ENCODE measurements at regions not wholly inside any gene's neighbourhood (a gene's known extent, or its start where the extent isn't known, plus 50 kb on each side); places are given as distances from the start of the nearest gene placed in this dataset.

DNA sequence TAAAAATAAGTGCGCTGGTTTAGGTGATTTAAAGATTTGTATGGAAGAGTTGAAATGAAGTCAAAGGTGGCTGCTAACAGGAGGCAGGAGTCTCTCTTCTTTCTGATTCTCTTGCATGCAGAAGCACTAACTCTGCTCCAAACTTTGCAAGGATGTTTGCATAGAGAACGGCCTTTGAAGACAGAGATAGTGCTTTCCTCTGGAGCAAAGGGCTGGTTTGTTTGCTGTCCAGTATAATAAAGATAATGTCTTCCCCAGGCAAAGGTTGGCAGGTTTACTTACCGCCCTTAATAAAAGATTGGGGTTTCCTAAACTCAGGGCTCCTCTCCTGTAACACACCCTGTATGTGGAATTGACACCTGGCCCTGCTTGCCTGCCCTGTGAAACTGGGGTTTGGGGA, 210.6 kb upstream of the RREB1 start:
- Mint-ChIP-seq H3K4me3 (no peak overlapping the region), H3K36me3 (ENCODE audit: low read depth) (no peaks in the 10 kb centered on the region), H3K9me3 (peaks cover 6% of the 10 kb centered on the region), H3K4me1 (ENCODE audit: low read depth) (no peaks in the 10 kb centered on the region), H3K27me3 (ENCODE audit: insufficient read depth) (peaks cover 1% of the 10 kb centered on the region), H3K27ac (no peak overlapping the region)
- no peak for DNase-seq
- TF ChIP-seq, protein P1, sequence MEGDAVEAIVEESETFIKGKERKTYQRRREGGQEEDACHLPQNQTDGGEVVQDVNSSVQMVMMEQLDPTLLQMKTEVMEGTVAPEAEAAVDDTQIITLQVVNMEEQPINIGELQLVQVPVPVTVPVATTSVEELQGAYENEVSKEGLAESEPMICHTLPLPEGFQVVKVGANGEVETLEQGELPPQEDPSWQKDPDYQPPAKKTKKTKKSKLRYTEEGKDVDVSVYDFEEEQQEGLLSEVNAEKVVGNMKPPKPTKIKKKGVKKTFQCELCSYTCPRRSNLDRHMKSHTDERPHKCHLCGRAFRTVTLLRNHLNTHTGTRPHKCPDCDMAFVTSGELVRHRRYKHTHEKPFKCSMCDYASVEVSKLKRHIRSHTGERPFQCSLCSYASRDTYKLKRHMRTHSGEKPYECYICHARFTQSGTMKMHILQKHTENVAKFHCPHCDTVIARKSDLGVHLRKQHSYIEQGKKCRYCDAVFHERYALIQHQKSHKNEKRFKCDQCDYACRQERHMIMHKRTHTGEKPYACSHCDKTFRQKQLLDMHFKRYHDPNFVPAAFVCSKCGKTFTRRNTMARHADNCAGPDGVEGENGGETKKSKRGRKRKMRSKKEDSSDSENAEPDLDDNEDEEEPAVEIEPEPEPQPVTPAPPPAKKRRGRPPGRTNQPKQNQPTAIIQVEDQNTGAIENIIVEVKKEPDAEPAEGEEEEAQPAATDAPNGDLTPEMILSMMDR (IDR thresholded peaks at IDR 0.05): no peak

- Mint-ChIP-seq H3K4me1 (ENCODE audit: low read depth) (no peaks in the 10 kb centered on the region), H3K4me3 (no peak overlapping the region), H3K27me3 (ENCODE audit: insufficient read depth) (peaks cover 4% of the 10 kb centered on the region), H3K36me3 (ENCODE audit: low read depth) (no peaks in the 10 kb centered on the region), H3K27ac (no peak overlapping the region), H3K9me3 (peaks cover 5% of the 10 kb centered on the region; the same call in 1 of the 2 replicates)
- TF ChIP-seq, protein P1 (IDR thresholded peaks at IDR 0.05): no peak
- DNase-seq: no peak
Measured at GRCh38 chr6:6900569-6901204, 207.1 kb upstream of the RREB1 start.

DNA sequence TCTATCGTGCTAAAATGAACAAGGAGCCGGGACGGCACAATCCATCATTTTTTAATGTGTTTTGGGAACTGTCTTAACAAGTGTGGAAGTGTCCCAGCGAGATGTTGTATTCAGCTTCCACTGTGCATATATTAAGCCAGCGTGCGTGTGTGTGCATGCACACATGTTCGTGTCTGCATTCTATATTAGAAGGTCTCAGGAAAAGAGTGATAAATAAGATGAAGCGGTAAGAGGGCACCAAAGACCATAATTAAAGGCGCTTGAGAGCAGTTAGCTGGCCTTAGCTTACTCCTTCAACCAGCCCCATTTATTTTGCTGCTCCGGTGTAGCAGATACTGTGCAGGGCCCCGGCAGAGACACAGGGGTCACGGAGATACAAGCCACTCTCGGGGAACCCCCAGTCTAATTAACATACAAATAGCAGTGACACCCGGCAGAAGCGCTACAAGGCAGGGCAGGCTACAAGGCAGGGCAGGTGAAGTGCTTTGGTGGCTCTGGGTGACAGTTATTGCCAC, 206.5 kb upstream of the RREB1 start:
- Mint-ChIP-seq H3K4me1 (ENCODE audit: low read depth) (no peaks in the 10 kb centered on the region), H3K36me3 (ENCODE audit: low read depth) (no peaks in the 10 kb centered on the region), H3K27ac (no peak overlapping the region), H3K9me3 (peaks cover 5% of the 10 kb centered on the region; the same call in 1 of the 2 replicates), H3K4me3 (no peak overlapping the region), H3K27me3 (ENCODE audit: insufficient read depth) (peaks cover 4% of the 10 kb centered on the region)
- DNase-seq: no peak
- TF ChIP-seq, protein P1 (IDR thresholded peaks at IDR 0.05): no peak

DNA sequence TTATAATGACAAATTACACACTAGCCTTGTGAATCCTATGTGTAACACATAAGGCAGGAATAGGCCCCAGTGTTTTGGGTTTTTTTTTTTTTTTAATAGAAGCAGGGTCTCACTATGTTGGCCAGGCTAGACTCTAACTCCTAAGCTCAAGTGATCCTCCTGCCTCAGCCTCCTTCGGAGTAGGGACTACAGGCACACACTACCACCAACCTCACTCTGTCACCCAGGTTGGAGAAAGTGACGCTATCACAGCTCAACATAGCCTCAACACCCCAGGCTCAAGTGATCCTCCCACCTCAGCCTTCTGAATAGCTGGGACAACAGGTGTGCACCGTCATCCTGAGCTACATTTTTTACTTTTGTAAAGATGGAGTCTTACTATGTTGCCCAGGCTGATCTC, 205.8 kb upstream of the RREB1 start:
- Mint-ChIP-seq H3K27me3 (ENCODE audit: insufficient read depth) (peaks cover 4% of the 10 kb centered on the region), H3K4me3 (no peak overlapping the region), H3K36me3 (ENCODE audit: low read depth) (no peaks in the 10 kb centered on the region), H3K27ac (no peak overlapping the region), H3K9me3 (peaks cover 5% of the 10 kb centered on the region), H3K4me1 (ENCODE audit: low read depth) (no peaks in the 10 kb centered on the region)
- no peak for DNase-seq
- TF ChIP-seq, protein P1 (IDR thresholded peaks at IDR 0.05): no peak

GRCh38 chr6:6905961-6906518, 201.7 kb upstream of the RREB1 start:
- H3K36me3 Mint-ChIP-seq (ENCODE audit: low read depth): no peaks in the 10 kb centered on the region
- H3K4me3 Mint-ChIP-seq: no peak overlapping the region
- H3K9me3 Mint-ChIP-seq: peaks cover 5% of the 10 kb centered on the region
- peaks cover 9% of the 10 kb centered on the region for H3K27me3 Mint-ChIP-seq (ENCODE audit: insufficient read depth)
- no peaks in the 10 kb centered on the region for H3K4me1 Mint-ChIP-seq (ENCODE audit: low read depth)
- DNase-seq: no peak
- no peak overlapping the region for H3K27ac Mint-ChIP-seq
- TF ChIP-seq, protein P1 (IDR thresholded peaks at IDR 0.05): no peak

Data from HFFc6 (cell line).